Ishikawa (cell line): ENCODE measurements at regions not wholly inside any gene's neighbourhood (a gene's known extent, or its start where the extent isn't known, plus 50 kb on each side); places are given as distances from the start of the nearest gene placed in this dataset.

Experiments
- CEBPB ChIP-seq: IDR thresholded peaks from 2 replicates; pipeline ENCODE4 v1.6.1; 2012
- CREB1 ChIP-seq: IDR thresholded peaks from 2 replicates; pipeline ENCODE4 v1.6.1; 2012; ENCODE audit warnings: low read depth
- EGR1 ChIP-seq: IDR thresholded peaks from 2 replicates; pipeline ENCODE4 v1.6.1; 2012
- EP300 ChIP-seq: IDR thresholded peaks from 2 replicates; pipeline ENCODE4 v1.6.1; 2012; ENCODE audit warnings: borderline replicate concordance
- FOXM1 ChIP-seq: IDR thresholded peaks from 2 replicates; pipeline ENCODE4 v1.6.1; 2012; ENCODE audit warnings: low read depth, borderline replicate concordance
- NFIC ChIP-seq: IDR thresholded peaks from 2 replicates; pipeline ENCODE4 v1.6.1; 2012
- RAD21 ChIP-seq: IDR thresholded peaks from 2 replicates; pipeline ENCODE4 v1.6.1; 2012; ENCODE audit warnings: low read depth
- REST ChIP-seq: IDR thresholded peaks from 2 replicates; pipeline ENCODE4 v1.6.1; 2012; ENCODE audit warnings: low read depth, mild to moderate bottlenecking
- TAF1 ChIP-seq: IDR thresholded peaks from 2 replicates; pipeline ENCODE4 v1.6.1; 2012; ENCODE audit warnings: low read depth, mild to moderate bottlenecking
- TCF12 ChIP-seq: IDR thresholded peaks from 2 replicates; pipeline ENCODE4 v1.6.1; 2012; ENCODE audit warnings: low read depth
- TEAD4 ChIP-seq: IDR thresholded peaks from 2 replicates; pipeline ENCODE4 v1.6.1; 2012
- USF1 ChIP-seq: IDR thresholded peaks from 2 replicates; pipeline ENCODE4 v1.6.1; 2012
- YY1 ChIP-seq: IDR thresholded peaks from 2 replicates; pipeline ENCODE4 v1.6.1; 2012; ENCODE audit warnings: low read depth
- ZBTB7A ChIP-seq: IDR thresholded peaks from 2 replicates; pipeline ENCODE4 v1.6.1; 2012; ENCODE audit warnings: low read depth
- TF ChIP-seq, protein P1 (sequence below): IDR thresholded peaks from 2 replicates; pipeline ENCODE4 v1.6.1; 2012

GRCh38 chr3:132925256-132925930 is 112.8 kb upstream of the TMEM108 start:
- TF ChIP-seq TCF12, result no peak
- no peak for TF ChIP-seq TAF1
- no peak for TF ChIP-seq TEAD4

GRCh38 chr3:132916096-132916495 is 122.1 kb upstream of the TMEM108 start:
- TF ChIP-seq TAF1, result no peak
- no peak for TF ChIP-seq CEBPB
- TF ChIP-seq REST, result no peak
- TF ChIP-seq TCF12, result no peak
- no peak for TF ChIP-seq TEAD4
- no peak for TF ChIP-seq ZBTB7A

- TF ChIP-seq CREB1, result no peak
- no peak for TF ChIP-seq USF1
- TF ChIP-seq REST, result no peak
- no peak for TF ChIP-seq EGR1
- TF ChIP-seq NFIC, result no peak
- no peak for TF ChIP-seq TCF12
- TF ChIP-seq, protein P1, sequence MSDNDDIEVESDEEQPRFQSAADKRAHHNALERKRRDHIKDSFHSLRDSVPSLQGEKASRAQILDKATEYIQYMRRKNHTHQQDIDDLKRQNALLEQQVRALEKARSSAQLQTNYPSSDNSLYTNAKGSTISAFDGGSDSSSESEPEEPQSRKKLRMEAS, result no peak
- TF ChIP-seq FOXM1, result no peak
- no peak for TF ChIP-seq RAD21
- TF ChIP-seq YY1, result no peak
- TF ChIP-seq CEBPB, result no peak
- no peak for TF ChIP-seq TEAD4
- no peak for TF ChIP-seq TAF1
- no peak for TF ChIP-seq EP300
- TF ChIP-seq ZBTB7A, result no peak
Measured at GRCh38 chr3:132912416-132912753, 125.8 kb upstream of the TMEM108 start.

- TF ChIP-seq RAD21 (no peak), CREB1 (no peak), FOXM1 (no peak), ZBTB7A (no peak), YY1 (no peak), EP300 (no peak), REST (no peak), NFIC (no peak), USF1 (no peak), TEAD4 (no peak), EGR1 (no peak), CEBPB (no peak), TCF12 (no peak)
- TF ChIP-seq, protein P1, result no peak
Measured at GRCh38 chr3:132911741-132912415, 126.3 kb upstream of the TMEM108 start.

DNA sequence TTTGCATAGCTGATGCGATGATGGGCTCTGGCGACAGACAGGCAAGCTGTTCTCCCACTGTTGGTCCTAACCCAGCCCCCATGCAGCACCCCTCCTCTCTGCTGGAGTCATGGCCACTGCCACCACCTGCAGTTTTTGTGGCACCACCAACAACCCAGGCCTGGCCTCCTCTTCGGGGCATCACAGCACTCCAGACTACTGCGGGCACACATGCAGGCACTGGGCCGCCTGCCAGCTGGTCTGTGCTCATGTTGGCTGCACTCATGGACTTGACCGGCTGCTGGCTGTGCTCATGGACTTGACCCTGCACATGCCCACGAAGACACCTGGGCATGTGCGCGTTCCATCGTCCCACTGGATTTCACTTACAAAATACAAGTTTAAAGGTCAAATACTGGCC is 130.9 kb upstream of the TMEM108 start:
- TF ChIP-seq USF1, result no peak
- TF ChIP-seq NFIC, result no peak
- TF ChIP-seq TEAD4, result no peak
- TF ChIP-seq TCF12, result no peak
- no peak for TF ChIP-seq RAD21
- no peak for TF ChIP-seq EP300
- no peak for TF ChIP-seq REST
- TF ChIP-seq TAF1, result no peak
- no peak for TF ChIP-seq CEBPB
- TF ChIP-seq ZBTB7A, result no peak
- TF ChIP-seq FOXM1, result no peak
- TF ChIP-seq CREB1, result no peak
- TF ChIP-seq, protein P1, result no peak
- TF ChIP-seq YY1, result no peak
- no peak for TF ChIP-seq EGR1
